Activated CD4-positive, CD25-positive, alpha-beta regulatory T cell (primary cell): ENCODE measurements at regions not wholly inside any gene's neighbourhood (a gene's known extent, or its start where the extent isn't known, plus 50 kb on each side); places are given as distances from the start of the nearest gene placed in this dataset.
"Not testable (repeated sequence)": the region's sequence is repeated elsewhere in the genome, so short reads cannot be mapped to it uniquely, and the experiment has no call there.

ENCODE experiments used
- DNase-seq, 4 experiments: peaks; one replicate each; lab custom pipeline; 2025; lab: John Stamatoyannopoulos, UW

DNA sequence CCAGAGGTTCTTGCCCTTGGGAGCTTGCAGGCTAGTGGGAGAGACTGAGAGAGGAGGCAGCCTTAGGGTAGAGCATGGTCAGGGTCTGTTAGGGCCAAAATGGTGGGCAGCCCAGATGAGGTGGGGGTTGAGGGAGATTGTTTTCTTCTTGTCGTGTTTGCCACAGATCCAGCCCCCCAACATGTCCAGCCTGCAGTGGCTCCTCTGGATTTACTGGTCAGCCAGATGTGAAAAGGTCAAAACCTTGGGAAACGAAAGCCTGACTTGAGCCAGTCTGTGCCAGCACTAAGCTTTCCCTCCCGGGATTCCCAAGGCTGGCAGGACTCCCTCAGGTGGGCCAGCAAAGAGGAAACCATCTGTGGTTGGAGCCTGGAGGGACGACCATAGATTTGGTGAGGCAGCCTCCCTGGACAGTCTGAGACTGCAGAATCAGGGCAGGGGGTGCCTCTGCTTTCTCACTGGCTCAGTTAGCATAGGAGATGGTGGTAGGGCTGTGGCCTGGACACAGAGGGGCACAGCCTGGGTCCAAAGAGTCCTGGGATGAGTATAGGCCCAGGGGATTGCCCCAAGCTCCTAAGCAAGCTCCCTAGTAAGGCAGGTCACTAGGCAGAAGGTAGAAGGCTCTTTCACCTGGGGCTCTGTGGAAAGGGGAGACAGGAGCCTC, 51.2 kb upstream of the PRR23C start:
- no peak for DNase-seq

DNA sequence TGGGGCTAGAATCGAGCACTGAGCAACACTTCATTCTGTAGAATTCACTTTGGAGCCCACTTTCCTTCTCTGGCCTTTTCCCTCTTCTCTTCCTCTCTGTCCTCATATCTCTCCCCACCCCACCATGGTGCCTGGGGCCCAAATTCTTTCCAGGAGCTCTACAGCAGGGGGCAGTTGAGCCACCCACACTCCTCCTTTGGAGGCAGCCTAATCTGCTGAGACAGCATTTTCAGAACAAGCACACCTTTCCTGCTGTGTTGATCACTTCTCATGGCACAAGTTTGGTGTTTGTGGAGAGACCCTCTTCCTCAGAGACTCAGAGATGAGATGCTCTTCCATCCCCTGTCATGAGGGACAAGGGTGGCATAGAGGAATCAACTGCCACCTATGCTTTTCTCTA, 52.0 kb upstream of the PRR23C start:
- no peak for DNase-seq

DNA sequence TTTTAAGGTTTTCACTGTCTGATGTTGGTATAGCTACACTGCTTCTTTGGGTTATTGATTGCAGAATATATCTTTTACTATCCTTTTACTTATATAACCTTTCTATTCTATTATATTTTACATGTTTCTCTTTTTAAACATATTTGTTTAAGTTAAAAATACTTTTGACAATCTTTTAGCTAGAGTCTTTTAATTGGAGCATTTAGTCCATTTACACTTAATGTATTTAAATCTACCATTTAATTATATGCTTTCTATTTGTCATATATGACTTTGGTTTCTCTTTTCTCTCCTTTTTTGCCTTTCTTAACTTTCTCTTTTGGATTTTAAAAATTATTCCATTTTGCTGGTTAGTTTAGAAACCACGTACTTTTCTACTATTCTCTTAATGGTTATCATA, 53.7 kb upstream of the PRR23C start:
- DNase-seq = no peak

DNA sequence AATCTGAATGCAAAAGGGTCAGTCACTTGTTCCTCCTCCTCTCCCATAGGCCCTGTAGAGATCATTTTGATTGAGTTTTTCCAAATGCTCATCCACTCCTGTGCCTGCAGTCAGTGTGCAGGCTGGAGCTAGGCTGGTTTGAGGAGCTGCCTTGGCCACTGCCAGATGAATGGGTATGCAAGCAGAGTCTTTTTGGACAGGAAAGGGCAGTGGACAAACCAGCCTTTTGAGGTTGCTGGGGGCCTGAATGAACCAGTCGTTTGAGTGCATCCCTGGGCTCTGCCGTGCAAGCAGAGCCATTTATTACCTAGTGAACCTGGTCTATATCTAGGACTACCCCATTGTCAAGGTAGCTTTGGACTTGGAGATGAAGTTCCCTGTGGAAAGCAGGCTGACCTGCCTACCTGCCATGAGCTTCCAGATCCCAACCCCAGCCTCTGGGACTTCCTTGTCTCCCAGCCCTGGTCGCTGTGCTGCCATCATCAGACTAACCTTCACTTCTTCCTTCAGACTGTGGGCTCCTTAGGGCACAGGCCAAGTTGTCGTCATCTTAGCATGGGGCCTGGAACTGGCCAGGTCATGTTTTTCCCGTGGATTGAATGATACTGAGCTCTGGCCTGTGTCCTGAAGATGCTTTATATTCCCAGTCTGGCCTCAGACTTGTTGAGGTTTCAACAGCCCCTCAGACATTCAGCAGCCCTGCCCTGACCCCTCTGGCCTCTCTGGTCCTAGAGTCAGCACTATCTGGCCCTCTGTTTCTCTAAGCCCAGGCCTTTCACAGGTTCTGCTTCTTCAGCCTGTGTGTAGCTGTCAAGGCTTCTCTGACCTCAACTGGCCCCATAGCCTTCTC, 55.5 kb upstream of the PRR23C start:
- no peak for DNase-seq

DNA sequence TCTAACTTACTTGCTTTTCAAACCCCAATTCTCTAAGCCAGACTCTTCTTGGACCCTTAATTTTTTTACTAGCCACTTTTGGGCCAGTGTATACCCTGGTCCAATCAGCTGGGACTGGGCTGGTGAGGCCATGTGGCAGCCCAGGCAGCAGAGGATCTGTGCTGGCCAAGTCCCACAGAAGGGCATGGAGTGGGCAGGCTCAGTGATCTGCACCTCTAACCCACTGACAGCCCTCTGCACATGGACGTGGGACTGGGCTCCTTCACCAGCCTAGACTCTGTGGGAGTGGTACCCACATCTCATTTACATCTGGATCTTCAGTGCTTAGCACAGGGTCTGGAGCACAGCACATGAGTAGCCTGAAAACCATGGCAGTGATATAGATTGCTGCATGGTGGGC, 56.1 kb upstream of the PRR23C start:
- no peak for DNase-seq

DNA sequence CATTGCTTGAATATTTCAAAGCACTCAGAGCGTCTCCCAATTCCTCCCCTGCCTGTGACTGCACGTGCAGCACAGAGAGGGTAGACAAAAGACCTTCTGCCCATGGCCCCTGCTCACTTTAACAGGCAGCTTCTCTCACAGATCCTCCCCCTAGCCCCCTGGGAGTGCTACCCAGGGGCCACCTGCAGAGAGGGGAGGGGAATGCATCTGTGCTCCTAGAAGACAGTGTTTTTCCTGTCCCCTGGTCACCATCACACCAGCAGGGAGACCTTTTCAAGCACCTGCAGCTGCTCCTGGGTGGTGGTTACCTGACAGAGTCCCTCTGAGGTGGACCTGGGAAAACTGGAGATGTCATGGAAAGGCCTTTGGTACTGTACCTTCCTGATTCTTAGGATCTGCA, 56.7 kb upstream of the PRR23C start:
- no peak for DNase-seq

DNA sequence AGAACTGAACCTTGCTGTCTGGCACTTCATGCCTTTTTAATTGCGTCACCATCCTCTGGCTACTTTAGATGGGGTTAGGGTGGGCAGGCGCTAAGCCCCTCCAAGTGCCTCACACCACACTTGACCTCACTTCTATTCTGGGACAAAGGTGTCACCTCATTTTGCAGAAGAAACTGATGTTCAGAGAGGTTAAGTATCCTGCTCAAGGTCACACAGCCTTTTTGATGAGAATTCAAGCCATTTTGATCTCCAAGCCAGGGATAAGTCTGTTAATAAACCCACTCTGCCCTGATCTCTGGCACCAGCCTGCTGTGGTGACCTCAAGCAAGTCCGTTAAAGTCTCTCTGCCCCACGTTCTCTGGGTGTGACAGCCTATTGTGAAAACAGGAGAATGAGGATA, 58.8 kb upstream of the PRR23C start:
- DNase-seq = no peak

DNA sequence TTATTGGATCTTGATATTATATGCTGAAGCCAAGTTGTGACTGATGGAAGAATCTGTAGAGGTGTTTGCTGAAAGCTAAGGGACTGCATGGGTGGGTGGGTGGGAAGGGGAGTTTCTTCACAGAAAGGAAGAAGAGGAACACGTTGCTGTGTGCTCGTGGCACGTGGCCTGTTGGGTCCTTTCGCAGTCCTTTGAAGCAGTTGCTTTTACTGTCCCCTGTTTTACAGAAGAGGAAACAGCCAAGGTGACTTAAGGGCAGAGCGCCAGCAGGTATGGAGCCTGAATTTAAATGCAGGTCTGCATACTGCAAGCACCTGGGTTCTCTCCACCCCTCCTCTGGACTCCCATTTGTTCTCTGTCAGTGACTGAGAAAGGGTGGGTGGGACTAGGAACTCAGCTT, 59.4 kb upstream of the PRR23C start:
- DNase-seq = no peak

DNA sequence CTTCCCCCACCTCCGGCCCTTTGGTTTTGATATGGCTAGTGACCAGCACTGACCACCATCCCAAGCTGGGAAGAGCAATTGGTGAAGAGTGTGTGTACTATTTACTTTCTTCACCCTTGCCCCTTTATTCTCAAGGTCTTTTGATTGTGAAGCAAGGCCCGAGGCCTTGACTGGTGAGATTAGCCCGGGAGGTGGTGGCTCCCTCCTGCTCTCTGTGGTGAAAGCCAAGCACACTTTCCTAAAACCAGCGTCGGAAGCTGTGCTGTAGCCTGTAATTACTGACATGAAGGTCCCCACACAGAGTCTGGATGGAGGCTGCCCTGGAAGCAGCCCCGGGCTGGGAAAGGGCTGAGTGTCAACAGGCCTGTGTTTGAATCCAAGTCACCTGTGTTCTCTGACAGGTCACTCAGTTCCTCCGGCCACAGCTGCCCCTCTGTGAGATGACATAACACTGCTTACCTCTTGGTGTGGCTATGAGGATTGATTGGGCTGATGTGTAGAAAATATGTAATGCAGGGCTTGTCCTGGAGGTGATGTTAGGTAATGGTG, 60.5 kb upstream of the PRR23C start:
- DNase-seq = no peak

DNA sequence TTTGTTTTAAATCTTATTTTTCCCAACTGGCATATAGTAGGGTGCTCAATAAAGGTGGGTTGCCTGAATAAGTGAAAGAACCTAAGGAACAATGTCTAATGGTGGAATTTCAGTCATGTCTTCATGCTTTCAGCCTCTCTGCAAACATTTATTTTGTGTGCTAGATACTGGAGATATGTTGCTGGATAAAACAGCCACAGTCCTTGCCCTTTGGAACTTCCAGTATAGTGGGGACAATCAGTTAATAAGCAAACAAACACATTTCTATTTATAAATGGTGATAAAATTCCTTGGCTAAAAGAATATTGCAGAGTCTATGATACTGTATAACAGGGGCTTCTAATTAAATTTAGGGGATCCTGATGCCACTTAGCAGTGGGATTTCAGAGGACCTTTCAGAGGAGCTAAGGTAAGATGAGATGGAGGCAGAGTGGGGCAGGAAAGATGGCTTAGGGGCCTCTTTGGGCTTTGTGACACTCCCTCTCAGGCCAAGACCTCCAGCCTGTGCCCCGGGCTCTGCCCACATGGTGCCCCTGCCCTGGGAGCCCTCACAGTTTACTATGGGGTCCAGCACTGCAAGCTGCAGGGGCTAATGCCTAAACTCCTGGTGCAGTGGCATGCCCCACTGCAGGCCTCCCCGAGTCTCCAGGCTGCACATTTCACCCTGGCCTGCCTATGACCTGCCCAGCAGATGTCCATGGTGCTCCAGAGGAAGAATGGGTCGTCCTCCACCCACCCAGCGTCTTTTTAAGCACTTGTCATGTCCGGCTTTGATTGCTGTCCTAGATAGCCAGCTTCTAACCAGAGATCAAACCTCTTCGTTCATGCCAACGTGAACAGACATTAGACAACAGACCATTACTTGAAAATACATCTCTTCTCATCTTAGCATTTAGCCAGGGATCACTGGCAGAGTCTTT, 61.6 kb upstream of the PRR23C start:
- no peak for DNase-seq

DNA sequence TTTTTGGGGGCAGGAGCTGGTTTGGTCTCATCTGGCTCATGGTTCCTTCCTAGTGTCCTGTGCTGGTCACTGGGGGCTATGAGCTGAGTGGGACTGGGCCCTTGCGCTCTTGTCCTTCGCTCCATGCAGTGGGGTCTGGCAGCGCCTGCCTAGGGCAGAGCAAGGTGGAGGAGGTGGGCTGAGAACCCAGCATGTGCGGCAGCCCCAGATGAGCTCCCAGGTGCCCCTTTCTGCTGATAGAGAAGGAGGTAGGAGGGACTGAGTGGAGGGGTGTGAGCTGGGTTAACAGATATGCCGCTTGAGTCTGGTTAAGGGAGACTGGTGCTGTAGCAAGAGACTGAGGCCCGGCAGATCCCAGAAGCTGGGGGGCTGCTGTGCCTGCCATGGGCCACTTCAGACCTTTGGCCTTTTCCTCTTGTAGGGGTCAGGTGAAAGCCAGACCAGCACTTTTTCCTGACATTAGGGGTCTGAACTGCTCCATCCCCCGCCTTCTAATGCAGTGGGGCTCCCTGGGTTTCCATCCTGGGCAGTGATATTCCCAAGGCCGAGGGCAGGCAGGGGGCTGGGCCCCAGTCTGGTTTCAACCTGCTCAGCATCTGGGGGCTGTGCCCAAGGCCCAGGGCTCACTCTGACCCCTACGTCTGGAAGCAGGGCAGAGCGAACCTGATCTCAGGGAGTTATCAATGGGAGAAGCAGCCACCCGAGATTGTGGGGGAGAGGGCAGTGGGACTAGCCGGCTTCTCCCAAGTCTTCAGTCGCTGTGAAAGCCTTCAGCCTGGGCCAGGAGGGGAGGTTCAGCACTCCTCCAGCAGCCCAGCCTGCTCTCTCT, 62.9 kb upstream of the PRR23C start:
- DNase-seq = no peak

DNA sequence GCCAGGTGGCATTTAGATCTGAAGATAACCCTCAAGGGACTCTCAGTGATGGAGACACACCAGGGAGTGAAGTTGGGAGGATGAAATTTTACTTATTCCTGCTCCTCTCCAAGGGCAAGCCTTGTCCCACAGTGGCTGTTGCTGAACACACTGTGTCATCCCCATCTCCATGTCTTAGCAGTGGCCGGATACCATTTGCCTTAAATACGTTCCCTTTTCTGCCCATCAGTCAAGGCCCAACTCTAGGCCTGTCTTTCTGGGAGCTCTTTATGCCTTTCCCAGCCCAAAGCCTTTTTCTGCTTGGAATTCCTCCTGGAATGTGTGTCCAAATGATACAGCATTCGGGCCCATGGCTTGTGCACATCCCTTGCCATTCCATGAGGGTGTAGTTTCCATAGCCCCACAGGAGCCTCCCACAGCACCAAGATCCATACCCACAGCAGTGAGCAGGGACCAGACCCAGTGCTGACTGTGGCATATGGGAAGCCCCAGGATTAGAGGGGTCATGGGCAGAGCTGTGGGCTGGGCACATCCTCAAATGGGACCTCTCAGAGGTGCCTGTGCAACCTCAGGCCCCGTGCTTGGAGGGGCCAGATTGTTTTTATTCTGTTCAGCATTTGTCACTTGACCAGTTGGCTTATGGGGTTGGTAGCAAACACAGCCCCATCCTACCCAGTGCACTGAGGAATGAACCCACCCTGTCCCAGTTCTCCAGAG, 63.7 kb upstream of the PRR23C start:
- DNase-seq = no peak

DNA sequence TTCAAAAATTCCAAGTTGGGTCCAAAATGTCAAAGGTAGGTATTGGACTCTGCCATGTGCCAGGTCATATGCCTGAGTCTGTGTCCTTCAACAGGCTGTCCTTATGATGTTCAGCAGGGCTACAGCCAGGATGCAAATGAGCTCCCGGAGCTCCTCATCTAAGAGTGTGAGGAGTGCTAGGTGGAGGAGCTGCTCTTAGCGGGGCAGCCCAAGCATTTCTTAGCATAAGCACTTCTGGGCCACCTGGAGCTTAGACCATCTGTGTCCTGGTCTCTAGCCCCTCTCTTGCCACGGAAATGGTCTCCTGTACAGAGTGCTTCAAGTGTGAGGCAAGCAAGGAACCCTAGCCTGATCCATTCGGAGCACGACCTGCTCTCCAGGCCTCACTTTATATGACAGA, 64.6 kb upstream of the PRR23C start:
- no peak for DNase-seq

DNA sequence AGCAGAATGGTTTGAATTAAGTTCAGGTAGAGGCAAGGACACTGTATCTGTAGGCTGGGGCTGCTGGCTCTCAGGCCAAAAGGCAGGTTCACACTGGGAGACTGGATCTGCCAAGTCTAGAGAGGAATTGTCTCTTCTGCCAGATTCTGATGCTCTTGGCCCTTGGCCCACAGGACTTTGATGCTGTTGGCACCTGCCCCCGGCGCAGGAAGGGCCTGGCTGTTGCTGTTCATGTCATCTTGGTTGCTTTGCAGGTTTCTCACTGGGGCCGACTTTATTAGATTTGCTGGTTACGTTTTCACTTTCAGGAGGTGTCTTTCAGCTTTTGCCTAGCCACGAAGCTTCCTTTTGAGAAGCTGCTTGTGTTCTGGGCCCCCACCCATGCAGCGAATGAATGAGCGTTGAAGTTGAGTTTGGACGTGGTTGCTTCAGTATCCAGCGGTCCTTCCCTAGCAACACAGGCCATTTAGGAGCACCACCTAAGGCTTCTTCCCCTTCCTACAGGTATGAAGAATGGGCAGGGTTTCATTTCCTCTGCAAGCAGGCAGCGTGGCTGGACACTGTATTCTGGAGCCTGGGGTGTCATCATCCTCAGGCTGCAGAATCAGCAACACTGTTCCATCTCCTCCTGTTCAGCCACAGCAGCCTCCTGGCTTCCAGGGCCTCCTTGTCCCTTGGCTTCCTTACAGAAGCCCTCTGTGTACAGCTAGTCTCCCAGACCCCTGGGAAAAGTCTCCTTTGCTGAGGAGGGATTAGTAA, 65.6 kb upstream of the PRR23C start:
- DNase-seq = no peak

DNA sequence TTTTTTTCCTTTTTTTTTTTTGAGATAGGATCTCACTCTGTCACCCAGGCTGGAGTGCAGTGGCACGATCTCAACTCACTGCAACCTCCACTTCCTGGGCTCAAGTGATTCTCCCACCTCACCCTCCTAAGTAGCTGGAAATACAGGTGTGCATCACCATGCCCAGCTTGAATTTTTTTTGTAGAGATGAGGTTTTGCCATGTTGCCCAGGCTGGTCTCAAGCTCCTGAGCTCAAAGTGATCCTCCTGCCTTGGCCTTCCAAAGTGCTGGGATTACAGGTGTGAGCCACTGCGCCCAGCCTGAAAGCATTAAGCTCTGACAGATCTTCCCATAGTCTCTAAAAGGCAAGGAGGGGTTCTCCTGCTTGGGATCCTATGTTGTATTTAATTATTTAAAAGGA, 66.2 kb upstream of the PRR23C start:
- DNase-seq = not testable (repeated sequence)

DNA sequence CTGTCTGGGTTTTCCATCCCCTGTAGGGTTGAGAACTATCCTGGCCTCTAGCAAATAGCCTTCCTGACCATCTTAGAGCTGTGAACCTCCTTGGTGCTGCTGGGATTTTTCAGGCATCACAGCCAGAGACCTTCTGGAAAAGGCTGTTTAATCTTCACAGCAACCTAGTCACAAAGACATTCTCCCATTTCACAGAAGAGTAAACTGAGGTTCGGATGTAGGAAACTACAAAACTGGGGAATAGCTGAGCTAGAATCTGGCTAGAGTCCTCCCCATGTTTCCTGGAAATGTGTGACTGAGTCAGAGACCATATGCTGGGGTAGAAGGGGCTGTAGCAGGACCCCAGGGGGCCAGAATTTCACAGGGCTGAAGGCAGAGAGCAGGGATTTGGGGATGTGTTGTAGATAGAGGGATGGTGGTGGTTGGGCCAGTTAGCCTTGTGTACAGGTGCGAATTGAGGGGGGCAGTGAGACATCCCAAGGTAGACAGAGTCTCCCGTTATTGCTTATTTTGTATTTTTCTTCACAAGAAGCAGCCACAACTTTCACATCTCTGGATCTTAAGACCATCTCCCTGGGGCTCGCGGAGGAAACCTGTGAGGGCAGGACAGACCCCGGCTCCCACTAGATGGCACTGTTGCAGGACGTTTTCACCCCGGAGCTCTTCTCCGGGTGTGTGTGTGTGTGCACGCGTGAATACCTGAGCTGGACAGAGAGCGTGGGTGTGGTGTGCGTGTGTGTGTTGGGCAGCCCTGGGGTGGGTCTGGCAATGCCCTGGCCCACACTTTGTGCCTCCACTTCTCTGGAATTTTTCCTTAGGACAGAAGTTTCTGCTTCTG, 66.9 kb upstream of the PRR23C start:
- peak in 3 of 4 experiments; percentile 10 to 15 (median 11) for DNase-seq

DNA sequence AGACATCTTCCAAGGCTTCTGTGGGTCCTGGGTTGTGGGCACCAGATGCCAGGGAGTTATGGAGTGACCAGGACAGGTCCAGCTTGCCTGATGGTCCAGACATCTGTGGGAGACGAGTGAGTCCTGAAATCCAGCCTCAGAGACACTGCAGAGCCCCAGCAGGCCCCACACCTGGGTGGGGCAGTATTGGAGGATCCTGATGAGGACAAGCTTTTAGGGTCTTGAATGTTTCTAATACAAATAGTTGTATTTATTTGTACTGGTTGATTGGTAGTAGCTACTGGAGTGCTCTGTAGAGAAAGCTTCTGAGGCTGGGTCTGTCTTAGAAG, 67.5 kb upstream of the PRR23C start:
- DNase-seq = no peak

DNA sequence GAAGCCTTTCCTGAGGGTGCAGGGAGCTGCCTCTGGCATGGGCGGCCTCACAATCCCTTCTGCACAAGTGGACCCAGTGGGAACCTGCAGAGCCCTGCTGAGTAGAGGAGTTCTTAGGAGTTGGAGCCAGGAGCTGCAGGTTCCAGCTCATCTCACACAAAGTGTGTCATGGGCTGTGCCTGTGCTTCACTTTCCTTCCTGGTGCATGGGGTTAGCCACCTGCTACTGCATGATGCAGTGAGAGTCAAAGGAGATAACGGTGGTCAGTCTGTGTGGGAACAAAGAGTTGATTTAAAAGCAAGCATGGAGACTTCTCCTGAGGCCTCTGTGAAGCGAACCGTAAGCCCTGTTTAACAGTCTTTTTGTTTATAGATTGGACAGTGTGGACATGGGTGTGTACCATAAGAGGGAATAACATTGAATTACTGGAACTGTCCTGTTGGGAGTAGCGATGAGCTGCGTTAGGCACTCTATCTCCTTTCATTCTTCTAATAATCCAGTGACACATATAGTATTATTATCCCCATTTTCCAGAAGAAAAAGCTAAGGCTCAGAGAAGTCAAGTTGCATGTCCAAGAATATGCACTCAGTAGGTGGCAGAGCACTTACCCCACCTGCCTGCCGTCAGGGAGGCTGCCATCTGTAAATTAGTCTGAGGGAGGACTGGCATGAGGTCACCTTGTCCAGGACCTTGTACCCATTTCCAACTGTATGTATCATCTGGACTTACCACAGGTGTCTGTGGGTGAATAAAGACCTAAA, 68.7 kb upstream of the PRR23C start:
- DNase-seq = no peak

DNA sequence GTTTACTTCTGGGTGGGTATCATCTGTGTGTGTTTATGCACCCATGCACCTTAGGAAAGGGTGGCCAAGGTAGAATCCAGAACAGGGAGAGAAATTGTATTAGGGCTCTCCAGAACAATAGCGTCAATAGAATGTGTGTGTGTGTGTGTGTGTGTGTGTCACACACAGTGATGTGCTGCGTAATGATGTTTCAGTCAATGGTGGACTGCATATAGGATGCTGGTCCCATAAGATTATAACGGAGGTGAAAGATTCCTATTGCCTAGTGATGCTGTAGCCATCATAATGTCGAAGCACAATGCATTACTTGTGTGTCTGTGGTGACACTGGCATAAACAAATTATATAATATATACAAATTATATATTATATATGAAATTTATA, 69.3 kb upstream of the PRR23C start:
- no peak for DNase-seq
